ENCODE measurements at regions not wholly inside any gene's neighbourhood (a gene's known extent, or its start where the extent isn't known, plus 50 kb on each side); places are given as distances from the start of the nearest gene placed in this dataset.

GRCh38 chr10:36110097-36110496 lies 468.0 kb upstream of the FZD8 start:
- TF ChIP-seq YY1 (IDR thresholded peaks at IDR 0.05; ENCODE audit: insufficient read depth, insufficient read length) (no peak), SUZ12 (IDR thresholded peaks at IDR 0.05; ENCODE audit: extremely low read depth, insufficient read depth, insufficient read length) (no peak), ZNF274 (IDR thresholded peaks at IDR 0.05; ENCODE audit: low read depth, low read length) (no peak)

Measured in NT2/D1 (cell line).